Mesothelial cell of epicardium (in vitro differentiated cells): ENCODE measurements at regions not wholly inside any gene's neighbourhood (a gene's known extent, or its start where the extent isn't known, plus 50 kb on each side); places are given as distances from the start of the nearest gene placed in this dataset.

Source experiments
- DNase-seq, 2 experiments: peaks; one replicate each; pipeline ENCODE4 v3.0.0; 2021; ENCODE audit warnings: low spot score in 2 of 2; ENCODE audit not compliant: unreplicated experiment in 2 of 2
- H3K27ac Mint-ChIP-seq: 2 replicates; pipeline ENCODE4 v1.8.0; 2021; ENCODE audit warnings: mixed read lengths
- H3K27me3 Mint-ChIP-seq: 2 replicates; pipeline ENCODE4 v1.8.0; 2021; ENCODE audit warnings: low read depth, mixed read lengths
- H3K36me3 Mint-ChIP-seq: 2 replicates; pipeline ENCODE4 v1.8.0; 2021; ENCODE audit warnings: mixed read lengths
- H3K4me1 Mint-ChIP-seq: 2 replicates; pipeline ENCODE4 v1.8.0; 2021; ENCODE audit warnings: mixed read lengths
- H3K4me3 Mint-ChIP-seq: 2 replicates; pipeline ENCODE4 v1.8.0; 2021; ENCODE audit warnings: mild to moderate bottlenecking, moderate library complexity, mixed read lengths
- H3K9me3 Mint-ChIP-seq: 2 replicates; pipeline ENCODE4 v1.8.0; 2021; ENCODE audit warnings: mixed read lengths
- TF ChIP-seq, protein P1 (sequence below): fragments of 200-600 bp; sonication (generic); IDR thresholded peaks from one replicate; pipeline ENCODE4 v1.5.0; 2021; ENCODE audit warnings: antibody characterized with exemption; ENCODE audit not compliant: unreplicated experiment

DNA sequence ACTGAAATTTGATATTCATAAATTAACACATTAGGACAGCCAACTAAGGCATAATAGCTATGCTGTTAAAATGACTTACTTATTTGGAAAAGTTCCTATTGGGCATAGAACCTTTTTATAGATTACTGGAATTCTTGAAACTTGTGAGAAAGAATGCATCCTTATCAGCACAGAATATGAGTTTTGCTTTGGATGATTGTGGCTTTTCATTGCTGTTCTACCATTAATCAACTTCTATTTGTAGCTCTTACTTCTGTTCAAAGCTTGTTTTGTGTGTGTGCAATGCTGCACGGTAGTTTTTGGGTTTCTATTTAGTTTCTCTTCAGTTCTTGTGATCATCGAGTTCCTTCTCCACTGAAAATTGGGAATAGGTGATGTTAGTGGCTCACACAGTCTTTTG, 152.4 kb upstream of the PELI2 start:
- TF ChIP-seq, protein P1, sequence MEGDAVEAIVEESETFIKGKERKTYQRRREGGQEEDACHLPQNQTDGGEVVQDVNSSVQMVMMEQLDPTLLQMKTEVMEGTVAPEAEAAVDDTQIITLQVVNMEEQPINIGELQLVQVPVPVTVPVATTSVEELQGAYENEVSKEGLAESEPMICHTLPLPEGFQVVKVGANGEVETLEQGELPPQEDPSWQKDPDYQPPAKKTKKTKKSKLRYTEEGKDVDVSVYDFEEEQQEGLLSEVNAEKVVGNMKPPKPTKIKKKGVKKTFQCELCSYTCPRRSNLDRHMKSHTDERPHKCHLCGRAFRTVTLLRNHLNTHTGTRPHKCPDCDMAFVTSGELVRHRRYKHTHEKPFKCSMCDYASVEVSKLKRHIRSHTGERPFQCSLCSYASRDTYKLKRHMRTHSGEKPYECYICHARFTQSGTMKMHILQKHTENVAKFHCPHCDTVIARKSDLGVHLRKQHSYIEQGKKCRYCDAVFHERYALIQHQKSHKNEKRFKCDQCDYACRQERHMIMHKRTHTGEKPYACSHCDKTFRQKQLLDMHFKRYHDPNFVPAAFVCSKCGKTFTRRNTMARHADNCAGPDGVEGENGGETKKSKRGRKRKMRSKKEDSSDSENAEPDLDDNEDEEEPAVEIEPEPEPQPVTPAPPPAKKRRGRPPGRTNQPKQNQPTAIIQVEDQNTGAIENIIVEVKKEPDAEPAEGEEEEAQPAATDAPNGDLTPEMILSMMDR, result no peak
- no peak overlapping the region for H3K27ac Mint-ChIP-seq
- no peaks in the 10 kb centered on the region for H3K36me3 Mint-ChIP-seq
- H3K4me3 Mint-ChIP-seq, result no peak overlapping the region
- no peaks in the 10 kb centered on the region for H3K27me3 Mint-ChIP-seq
- no peaks in the 10 kb centered on the region for H3K9me3 Mint-ChIP-seq
- peaks cover 26% of the 10 kb centered on the region for H3K4me1 Mint-ChIP-seq
- no peak for DNase-seq

DNA sequence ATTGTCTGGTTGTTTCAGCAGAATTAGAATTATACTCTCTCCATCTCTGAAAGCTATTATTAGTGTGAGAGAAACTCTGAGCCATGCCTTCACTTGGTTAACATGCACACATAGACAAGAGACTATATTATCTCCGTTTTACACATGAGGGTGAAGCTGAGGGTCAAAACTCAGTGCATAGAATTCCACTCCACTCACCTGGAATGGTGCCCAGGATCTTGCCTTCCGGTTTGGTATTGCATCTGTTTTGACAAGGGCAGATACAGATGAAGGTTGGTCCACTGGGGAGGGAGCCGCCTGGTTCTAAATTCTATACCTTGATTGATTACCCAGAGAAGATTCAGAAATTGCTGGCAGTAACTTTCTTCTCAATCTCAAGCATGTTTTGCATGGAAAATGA, 149.5 kb upstream of the PELI2 start:
- Mint-ChIP-seq H3K4me3 (no peak overlapping the region), H3K36me3 (no peaks in the 10 kb centered on the region), H3K27me3 (no peaks in the 10 kb centered on the region), H3K27ac (no peak overlapping the region), H3K9me3 (no peaks in the 10 kb centered on the region), H3K4me1 (peaks cover 26% of the 10 kb centered on the region)
- DNase-seq, result no peak
- TF ChIP-seq, protein P1, result no peak

DNA sequence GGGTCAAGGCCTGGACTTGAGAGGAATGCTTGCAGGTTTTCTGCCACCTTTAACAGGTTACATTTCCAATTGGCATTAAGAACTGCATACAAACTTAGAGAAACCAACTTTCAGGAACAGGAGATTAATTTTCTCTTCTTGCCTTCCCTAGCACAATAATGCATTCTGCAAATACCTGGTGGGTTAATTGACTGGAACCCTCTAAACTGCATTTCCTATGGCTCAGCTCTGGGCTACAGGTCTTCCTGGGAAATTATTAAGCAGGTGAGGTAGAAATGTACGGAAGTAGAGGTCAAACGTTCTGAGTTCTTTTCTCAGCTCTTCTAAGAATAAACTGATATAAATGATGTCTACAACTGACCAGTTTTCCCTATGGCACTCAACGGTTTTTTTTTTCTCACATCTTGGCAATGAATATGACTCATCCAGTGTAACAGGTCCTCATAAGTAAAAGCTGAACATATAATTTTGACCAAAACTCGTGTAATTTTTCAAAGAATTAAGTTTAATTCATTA, 144.9 kb upstream of the PELI2 start:
- DNase-seq, result no peak
- Mint-ChIP-seq H3K27me3 (no peaks in the 10 kb centered on the region), H3K4me3 (no peak overlapping the region), H3K36me3 (no peaks in the 10 kb centered on the region), H3K4me1 (peaks cover 19% of the 10 kb centered on the region), H3K27ac (no peak overlapping the region), H3K9me3 (no peaks in the 10 kb centered on the region)
- TF ChIP-seq, protein P1, result no peak

DNA sequence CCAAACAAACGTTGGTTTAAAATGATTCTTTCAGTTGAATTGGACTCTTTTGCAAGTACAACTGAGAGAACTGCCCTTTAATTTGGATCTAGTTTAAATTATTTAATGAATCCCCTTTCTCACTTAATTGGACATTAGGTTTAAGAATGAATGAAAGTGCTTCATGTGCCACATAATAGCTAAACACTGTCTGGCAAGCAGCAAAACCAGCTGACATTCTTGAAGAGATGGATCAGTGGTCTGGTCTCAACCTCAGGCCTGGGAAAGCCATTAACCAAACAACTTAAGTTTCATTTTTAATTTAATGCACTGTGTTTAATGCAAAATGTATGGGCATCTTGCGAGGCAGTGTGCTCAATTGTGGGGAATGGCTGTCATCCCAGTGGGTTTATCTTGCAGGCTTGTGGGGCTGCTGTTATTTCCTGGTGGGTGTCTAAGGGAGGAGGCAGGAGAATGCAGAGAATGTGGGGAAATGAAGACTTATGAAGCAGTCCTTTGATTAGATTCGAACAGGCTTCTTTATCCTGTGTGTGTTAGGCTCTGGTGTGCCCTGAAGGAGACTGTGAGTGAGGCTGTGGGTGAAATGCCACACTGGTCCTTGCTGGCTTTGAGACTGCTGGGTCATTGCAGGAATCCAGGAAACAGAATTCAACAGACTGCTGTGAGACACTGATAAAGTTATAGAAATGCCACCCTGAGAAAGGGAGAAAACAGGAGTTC, 144.1 kb upstream of the PELI2 start:
- Mint-ChIP-seq H3K9me3 (no peaks in the 10 kb centered on the region), H3K27ac (no peak overlapping the region), H3K4me1 (peaks cover 12% of the 10 kb centered on the region), H3K27me3 (no peaks in the 10 kb centered on the region), H3K4me3 (no peak overlapping the region), H3K36me3 (no peaks in the 10 kb centered on the region)
- TF ChIP-seq, protein P1, result no peak
- DNase-seq, result no peak

DNA sequence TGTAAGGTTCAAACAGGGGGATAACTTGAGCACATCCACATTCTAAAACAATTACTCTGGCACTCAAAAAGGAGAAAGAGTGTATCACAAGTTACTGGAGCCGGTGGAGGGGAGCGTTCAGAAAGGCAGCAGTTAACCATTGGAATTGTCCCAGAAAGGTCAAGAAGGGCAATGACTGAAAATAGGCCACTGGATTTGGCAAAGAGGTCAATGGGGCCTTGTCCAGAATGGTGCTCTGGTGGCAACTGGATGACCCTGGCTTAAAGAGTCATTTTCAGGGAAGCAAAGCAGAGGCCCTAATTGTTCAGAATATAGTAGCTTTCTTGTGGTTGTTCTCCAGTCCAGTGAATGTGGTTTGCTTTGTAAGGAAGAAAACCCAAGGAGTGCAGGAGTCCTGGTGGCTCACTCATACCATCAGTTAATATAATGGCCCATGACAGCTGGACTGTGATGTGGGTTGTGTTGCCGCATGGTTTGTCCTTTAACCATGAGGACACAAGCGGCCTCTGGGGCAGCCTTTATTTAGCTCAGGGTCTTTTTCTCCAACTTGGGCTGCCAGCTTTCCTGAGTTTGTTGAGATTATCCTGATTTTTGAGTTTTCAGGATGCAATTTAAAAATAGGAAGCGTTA, 142.8 kb upstream of the PELI2 start:
- DNase-seq, result no peak
- no peak overlapping the region for H3K27ac Mint-ChIP-seq

More for the DNA sequence above, 142.8 kb upstream of the PELI2 start:
- no peaks in the 10 kb centered on the region for H3K27me3 Mint-ChIP-seq
- no peaks in the 10 kb centered on the region for H3K36me3 Mint-ChIP-seq
- TF ChIP-seq, protein P1, result no peak
- no peak overlapping the region for H3K4me3 Mint-ChIP-seq
- H3K9me3 Mint-ChIP-seq, result peaks cover 3% of the 10 kb centered on the region
- peaks cover 12% of the 10 kb centered on the region for H3K4me1 Mint-ChIP-seq
